IMR-90 (cell line): ENCODE measurements at regions not wholly inside any gene's neighbourhood (a gene's known extent, or its start where the extent isn't known, plus 50 kb on each side); places are given as distances from the start of the nearest gene placed in this dataset.

Source experiments
- ATAC-seq: fragments of 200-7000 bp; cut with Tn5 transposase; 2 replicates; pipeline ENCODE4 v1.9.1; 2020; ENCODE audit warnings: low read depth, mild to moderate bottlenecking, moderate library complexity
- BruUV-seq: library from RNA; stranded (reverse); fragments of 400-500 nt; replicated peaks from 2 replicates; lab custom pipeline; 2021; lab: Mats Ljungman, UMichigan
- CTCF ChIA-PET: fragments of 300-600 bp; formaldehyde crosslinking; extraction: SDS; loops from one replicate; lab custom pipeline; 2021; ENCODE audit warnings: antibody characterized with exemption; lab: Yijun Ruan, JAX
- POLR2A ChIA-PET: fragments of 300-600 bp; sonication (Branson Sonifier 250); formaldehyde crosslinking; loops from one replicate; lab custom pipeline; 2022; ENCODE audit warnings: antibody characterized with exemption; ENCODE audit not compliant: unreplicated experiment; lab: Charles Lee
- DNase-seq: peaks from one replicate; pipeline ENCODE4 v3.0.0; 2013
- H2AFZ ChIP-seq: replicated peaks from 2 replicates; pipeline ENCODE3; 2013; ENCODE audit warnings: low read length, mild to moderate bottlenecking; ENCODE audit not compliant: poor library complexity
- H2AK5ac ChIP-seq: 2 replicates; pipeline ENCODE4 v1.6.1; 2013; ENCODE audit warnings: low read depth, low read length, inconsistent platforms
- H2AK9ac ChIP-seq: replicated peaks from 2 replicates; pipeline ENCODE3; 2013; ENCODE audit warnings: mild to moderate bottlenecking, low read depth, low read length, moderate library complexity; ENCODE audit not compliant: poor library complexity
- H2BK120ac ChIP-seq: 2 replicates; pipeline ENCODE4 v1.6.1; 2013; ENCODE audit warnings: low read depth, low read length, inconsistent platforms
- H2BK15ac ChIP-seq: 3 replicates; pipeline ENCODE4 v1.6.1; 2013; ENCODE audit warnings: low read depth, low read length, inconsistent platforms
- H2BK20ac ChIP-seq: 2 replicates; pipeline ENCODE4 v1.6.1; 2013; ENCODE audit warnings: low read depth, mild to moderate bottlenecking, inconsistent platforms, low read length, moderate library complexity
- H2BK5ac ChIP-seq: 2 replicates; pipeline ENCODE4 v1.6.1; 2013; ENCODE audit warnings: mild to moderate bottlenecking, low read depth, low read length, inconsistent platforms; ENCODE audit not compliant: poor library complexity, severe bottlenecking
- H3K14ac ChIP-seq: replicated peaks from 2 replicates; pipeline ENCODE4 v1.6.1; 2013; ENCODE audit warnings: low read depth, low read length, inconsistent platforms
- H3K18ac ChIP-seq: 2 replicates; pipeline ENCODE4 v1.6.1; 2013; ENCODE audit warnings: low read depth, low read length, control low read depth
- H3K23ac ChIP-seq: 2 replicates; pipeline ENCODE4 v1.6.1; 2013; ENCODE audit warnings: low read depth, low read length, inconsistent platforms
- H3K27ac ChIP-seq: 2 replicates; pipeline ENCODE4 v1.5.1; 2013; ENCODE audit warnings: mild to moderate bottlenecking, control low read depth, low read length; ENCODE audit not compliant: insufficient read depth
- H3K27me3 ChIP-seq: 2 replicates; pipeline ENCODE4 v1.6.1; 2013; ENCODE audit warnings: low read length; ENCODE audit not compliant: control insufficient read depth, insufficient read depth
- H3K36me3 ChIP-seq: 2 replicates; pipeline ENCODE4 v1.6.1; 2013; ENCODE audit warnings: low read length, mixed read lengths; ENCODE audit not compliant: control insufficient read depth, insufficient read depth
- H3K4ac ChIP-seq: 2 replicates; pipeline ENCODE4 v1.6.1; 2013; ENCODE audit warnings: low read depth, low read length, inconsistent platforms
- H3K4me1 ChIP-seq: 2 replicates; pipeline ENCODE4 v1.6.1; 2013; ENCODE audit warnings: low read length, mixed read lengths; ENCODE audit not compliant: control insufficient read depth, insufficient read depth
- H3K4me2 ChIP-seq: 2 replicates; pipeline ENCODE4 v1.6.1; 2013; ENCODE audit warnings: low read depth, mild to moderate bottlenecking, control low read depth, low read length, moderate library complexity
- H3K4me3 ChIP-seq: 2 replicates; pipeline ENCODE4 v1.5.1; 2013; ENCODE audit warnings: low read depth, mild to moderate bottlenecking, control low read depth, low read length, moderate library complexity; ENCODE audit not compliant: insufficient read depth
- H3K56ac ChIP-seq: 2 replicates; pipeline ENCODE4 v1.6.1; 2013; ENCODE audit warnings: low read length, inconsistent platforms; ENCODE audit not compliant: insufficient read depth; ENCODE audit errors: extremely low read depth
- H3K79me1 ChIP-seq, 2 experiments: 2 replicates each; pipeline ENCODE4 v1.6.1; 2013; ENCODE audit warnings: low read length in 2 of 2, inconsistent platforms in 1 of 2, low read depth in 1 of 2
- H3K9ac ChIP-seq: 2 replicates; pipeline ENCODE4 v1.6.1; 2013; ENCODE audit warnings: low read depth, low read length, control low read depth
- H3K9me1 ChIP-seq: 2 replicates; pipeline ENCODE4 v1.6.1; 2013; ENCODE audit warnings: low read length, inconsistent platforms; ENCODE audit not compliant: insufficient read depth
- H3K9me3 ChIP-seq: 2 replicates; pipeline ENCODE4 v1.6.1; 2013; ENCODE audit warnings: low read length; ENCODE audit not compliant: control insufficient read depth, insufficient read depth
- H4K20me1 ChIP-seq: 2 replicates; pipeline ENCODE4 v1.6.1; 2013; ENCODE audit warnings: low read length, inconsistent platforms; ENCODE audit not compliant: insufficient read depth
- H4K5ac ChIP-seq: 2 replicates; pipeline ENCODE4 v1.6.1; 2013; ENCODE audit warnings: mild to moderate bottlenecking, low read depth, low read length, control low read depth
- H4K8ac ChIP-seq, 2 experiments: 2 replicates each; pipeline ENCODE4 v1.6.1; 2013; ENCODE audit warnings: low read depth in 2 of 2, low read length in 2 of 2, control low read depth in 1 of 2, inconsistent platforms in 1 of 2
- H4K91ac ChIP-seq: 2 replicates; pipeline ENCODE4 v1.6.1; 2013; ENCODE audit warnings: low read depth, low read length, inconsistent platforms; ENCODE audit not compliant: insufficient read depth
- BHLHE40 ChIP-seq: fragments of 150-350 bp; IDR thresholded peaks from 2 replicates; pipeline ENCODE4 v1.6.1; 2016; ENCODE audit warnings: mild to moderate bottlenecking, low read depth, low read length
- CEBPB ChIP-seq: IDR thresholded peaks from 2 replicates; pipeline ENCODE4 v1.6.1; 2012; ENCODE audit warnings: low read depth, low read length, improper control_type of control experiment
- FOS ChIP-seq: fragments of 150-350 bp; IDR thresholded peaks from 2 replicates; pipeline ENCODE4 v1.6.1; 2016; ENCODE audit warnings: low read depth, low read length
- MAFK ChIP-seq: IDR thresholded peaks from 2 replicates; pipeline ENCODE4 v1.6.1; 2012; ENCODE audit warnings: low read depth, low read length, improper control_type of control experiment
- NFE2L2 ChIP-seq: fragments of 150-350 bp; IDR thresholded peaks from 2 replicates; pipeline ENCODE4 v1.6.1; 2016; ENCODE audit warnings: low read depth, mild to moderate bottlenecking, low read length
- RCOR1 ChIP-seq: IDR thresholded peaks from 2 replicates; pipeline ENCODE4 v1.6.1; 2012; ENCODE audit warnings: mild to moderate bottlenecking, low read length, improper control_type of control experiment; ENCODE audit not compliant: insufficient replicate concordance
- WGBS, 2 experiments: methylation state at CpG; one replicate each; pipeline versions ENCODE4 v1.1.5 to v1.1.7; 2013; ENCODE audit warnings: missing lambda C conversion rate in 2 of 2; ENCODE audit not compliant: insufficient read length in 1 of 2; ENCODE audit errors: extremely low coverage in 2 of 2; 5-methylcytosine and 5-hydroxymethylcytosine counted together
- dilution Hi-C: fragments of 300-500 bp; cut with HindIII; formaldehyde crosslinking; loops from one replicate; pipeline ENCODE4 v1.14.3; 2018; ENCODE audit warnings: low sequenced_read_pairs; ENCODE audit not compliant: unreplicated experiment
- in situ Hi-C: fragments of 300-500 bp; cut with MboI; formaldehyde crosslinking; loops from 3 replicates; pipeline ENCODE4 v1.14.3; 2019; ENCODE audit warnings: low sequenced_read_pairs, inconsistent platforms, mixed read lengths
- intact Hi-C: fragments of 100-400 bp; cut with micrococcal nuclease; formaldehyde crosslinking; loops from 2 replicates; pipeline ENCODE4 v1.10.0; 2022
- TF ChIP-seq, protein P1 (sequence below): fragments of 150-350 bp; IDR thresholded peaks from 2 replicates; pipeline ENCODE4 v1.6.1; 2016; ENCODE audit warnings: low read depth, mild to moderate bottlenecking, low read length, moderate library complexity, borderline replicate concordance
- TF ChIP-seq, protein P2 (sequence below): conservative IDR thresholded peaks from 2 replicates; pipeline ENCODE4 v1.5.1; 2012; ENCODE audit warnings: mild to moderate bottlenecking, low read depth, low read length, improper control_type of control experiment

DNA sequence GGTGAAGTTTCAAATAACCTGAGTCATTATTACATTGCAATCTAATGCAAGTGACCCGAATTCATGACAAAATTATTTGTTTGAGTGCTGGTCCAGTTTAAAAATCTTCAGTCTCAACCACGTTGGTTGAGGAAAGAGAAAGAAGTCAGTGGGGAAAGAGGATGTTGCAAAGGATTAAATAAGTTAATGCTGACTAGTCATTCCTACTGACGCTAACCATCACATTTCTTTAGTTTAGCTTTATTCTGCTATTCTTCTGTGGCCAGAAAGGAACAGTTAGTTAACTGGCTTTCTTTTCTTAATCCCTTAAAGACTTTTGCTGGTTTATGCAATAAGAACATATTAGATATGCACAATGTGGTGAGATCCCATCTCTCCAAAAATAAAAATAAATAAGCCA, 143.8 kb upstream of the FAM83B start:
- Histone ChIP-seq H3K9ac (no peak overlapping the region), H4K20me1 (no peaks in the 10 kb centered on the region), H3K4me2 (no peak overlapping the region), H3K14ac (no peak overlapping the region), H3K79me1 (no peaks in the 10 kb centered on the region), H3K27ac (no peak overlapping the region), H4K8ac (no peak overlapping the region), H2BK20ac (no peak overlapping the region), H3K18ac (no peak overlapping the region), H3K9me1 (no peaks in the 10 kb centered on the region), H3K56ac (no peak overlapping the region), H2BK5ac (no peak overlapping the region), H3K36me3 (no peaks in the 10 kb centered on the region), H3K4ac (no peak overlapping the region), H2BK120ac (no peak overlapping the region), H2AK5ac (no peak overlapping the region), H3K4me3 (no peak overlapping the region), H3K9me3 (no peaks in the 10 kb centered on the region), H2BK15ac (no peak overlapping the region), H3K27me3 (no peaks in the 10 kb centered on the region), H4K91ac (no peak overlapping the region), H2AFZ (no peak overlapping the region), H2AK9ac (no peak overlapping the region), H4K5ac (no peak overlapping the region), H3K23ac (no peak overlapping the region), H3K4me1 (no peaks in the 10 kb centered on the region; the same call in 1 of the 2 replicates)
- intact Hi-C loops: no loop called here
- peak; percentile 45; the same call in 1 of the 2 replicates for TF ChIP-seq MAFK
- no peak for TF ChIP-seq BHLHE40
- no peak for TF ChIP-seq FOS
- TF ChIP-seq, protein P1, sequence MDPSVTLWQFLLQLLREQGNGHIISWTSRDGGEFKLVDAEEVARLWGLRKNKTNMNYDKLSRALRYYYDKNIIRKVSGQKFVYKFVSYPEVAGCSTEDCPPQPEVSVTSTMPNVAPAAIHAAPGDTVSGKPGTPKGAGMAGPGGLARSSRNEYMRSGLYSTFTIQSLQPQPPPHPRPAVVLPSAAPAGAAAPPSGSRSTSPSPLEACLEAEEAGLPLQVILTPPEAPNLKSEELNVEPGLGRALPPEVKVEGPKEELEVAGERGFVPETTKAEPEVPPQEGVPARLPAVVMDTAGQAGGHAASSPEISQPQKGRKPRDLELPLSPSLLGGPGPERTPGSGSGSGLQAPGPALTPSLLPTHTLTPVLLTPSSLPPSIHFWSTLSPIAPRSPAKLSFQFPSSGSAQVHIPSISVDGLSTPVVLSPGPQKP: no peak
- TF ChIP-seq NFE2L2: no peak
- TF ChIP-seq CEBPB: no peak
- TF ChIP-seq, protein P2, sequence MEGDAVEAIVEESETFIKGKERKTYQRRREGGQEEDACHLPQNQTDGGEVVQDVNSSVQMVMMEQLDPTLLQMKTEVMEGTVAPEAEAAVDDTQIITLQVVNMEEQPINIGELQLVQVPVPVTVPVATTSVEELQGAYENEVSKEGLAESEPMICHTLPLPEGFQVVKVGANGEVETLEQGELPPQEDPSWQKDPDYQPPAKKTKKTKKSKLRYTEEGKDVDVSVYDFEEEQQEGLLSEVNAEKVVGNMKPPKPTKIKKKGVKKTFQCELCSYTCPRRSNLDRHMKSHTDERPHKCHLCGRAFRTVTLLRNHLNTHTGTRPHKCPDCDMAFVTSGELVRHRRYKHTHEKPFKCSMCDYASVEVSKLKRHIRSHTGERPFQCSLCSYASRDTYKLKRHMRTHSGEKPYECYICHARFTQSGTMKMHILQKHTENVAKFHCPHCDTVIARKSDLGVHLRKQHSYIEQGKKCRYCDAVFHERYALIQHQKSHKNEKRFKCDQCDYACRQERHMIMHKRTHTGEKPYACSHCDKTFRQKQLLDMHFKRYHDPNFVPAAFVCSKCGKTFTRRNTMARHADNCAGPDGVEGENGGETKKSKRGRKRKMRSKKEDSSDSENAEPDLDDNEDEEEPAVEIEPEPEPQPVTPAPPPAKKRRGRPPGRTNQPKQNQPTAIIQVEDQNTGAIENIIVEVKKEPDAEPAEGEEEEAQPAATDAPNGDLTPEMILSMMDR: no peak
- no peak for TF ChIP-seq RCOR1
- ChIA-PET POLR2A (no interaction called here), CTCF (no interaction called here)
- ATAC-seq (no peak), DNase-seq (no peak)
- in situ Hi-C loops: loop anchor here (10.0 to 25.0 kb wide), 2 partner anchors 362 to 715 kb away; no protein-coding TSS in a partner anchor
- no CpG with 5 or more reads among the region's 3 CpGs for WGBS, 2 experiments
- no TSS peak for BruUV-seq
- dilution Hi-C loops: no loop called here
